ENCODE measurements at regions not wholly inside any gene's neighbourhood (a gene's known extent, or its start where the extent isn't known, plus 50 kb on each side); places are given as distances from the start of the nearest gene placed in this dataset.
A peak's percentile ranks its signal among the peaks of the same experiment; 100 is the strongest.

- Histone ChIP-seq H3K4me3 (no peak overlapping the region), H3K4me2 (no peak overlapping the region), H2AFZ (no peak overlapping the region), H3K36me3 (replicated peaks; ENCODE audit: insufficient read depth, low read depth) (no peaks in the 10 kb centered on the region), H3K27me3 (no peaks in the 10 kb centered on the region), H3K4me1 (ENCODE audit: insufficient read depth) (peaks cover 43% of the 10 kb centered on the region), H3K27ac (peak overlapping the region; percentile 85), H3K79me2 (peaks cover 71% of the 10 kb centered on the region), H3K9me2 (replicated peaks; ENCODE audit: insufficient read depth) (no peaks in the 10 kb centered on the region), H3K9me3 (ENCODE audit: low read depth) (no peaks in the 10 kb centered on the region), H4K20me1 (ENCODE audit: insufficient read depth, poor library complexity, severe bottlenecking) (no peaks in the 10 kb centered on the region)
- WGBS (ENCODE audit: low lambda C conversion rate, missing lambda C conversion rate): 95% methylated on average over 3 of the region's 3 CpGs
- TF ChIP-seq EZH2 (IDR thresholded peaks at IDR 0.05; ENCODE audit: borderline replicate concordance) (no peak), EZH2phosphoT487 (IDR thresholded peaks at IDR 0.05; ENCODE audit: low read depth, severe bottlenecking, unreplicated experiment) (no peak)
- TF ChIP-seq, protein P1, sequence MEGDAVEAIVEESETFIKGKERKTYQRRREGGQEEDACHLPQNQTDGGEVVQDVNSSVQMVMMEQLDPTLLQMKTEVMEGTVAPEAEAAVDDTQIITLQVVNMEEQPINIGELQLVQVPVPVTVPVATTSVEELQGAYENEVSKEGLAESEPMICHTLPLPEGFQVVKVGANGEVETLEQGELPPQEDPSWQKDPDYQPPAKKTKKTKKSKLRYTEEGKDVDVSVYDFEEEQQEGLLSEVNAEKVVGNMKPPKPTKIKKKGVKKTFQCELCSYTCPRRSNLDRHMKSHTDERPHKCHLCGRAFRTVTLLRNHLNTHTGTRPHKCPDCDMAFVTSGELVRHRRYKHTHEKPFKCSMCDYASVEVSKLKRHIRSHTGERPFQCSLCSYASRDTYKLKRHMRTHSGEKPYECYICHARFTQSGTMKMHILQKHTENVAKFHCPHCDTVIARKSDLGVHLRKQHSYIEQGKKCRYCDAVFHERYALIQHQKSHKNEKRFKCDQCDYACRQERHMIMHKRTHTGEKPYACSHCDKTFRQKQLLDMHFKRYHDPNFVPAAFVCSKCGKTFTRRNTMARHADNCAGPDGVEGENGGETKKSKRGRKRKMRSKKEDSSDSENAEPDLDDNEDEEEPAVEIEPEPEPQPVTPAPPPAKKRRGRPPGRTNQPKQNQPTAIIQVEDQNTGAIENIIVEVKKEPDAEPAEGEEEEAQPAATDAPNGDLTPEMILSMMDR (IDR thresholded peaks at IDR 0.05; ENCODE audit: poor library complexity): no peak
- no peak for DNase-seq (ENCODE audit: low spot score)
Observed at GRCh38 chr3:42035007-42035406, 56.1 kb upstream of the TRAK1 start.

DNA sequence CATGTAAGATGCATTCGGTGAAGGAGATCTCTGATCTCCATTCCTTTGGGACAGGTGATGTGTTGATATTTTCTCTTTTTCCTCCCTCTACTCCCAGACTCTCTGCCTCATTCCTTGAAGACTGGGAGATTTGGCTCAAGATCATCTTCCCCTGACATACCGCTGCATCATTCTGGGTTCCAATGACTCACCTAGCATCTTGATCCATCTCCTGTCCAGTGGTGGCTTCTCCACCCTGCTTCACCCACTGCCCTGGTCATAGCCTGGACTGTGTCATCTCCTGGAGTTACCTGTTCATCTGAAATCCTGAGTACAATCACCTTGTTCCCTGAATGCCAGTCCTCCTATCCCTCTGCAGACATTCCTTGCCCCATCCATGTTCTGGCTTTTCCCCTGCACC, 57.4 kb upstream of the TRAK1 start:
- Histone ChIP-seq H3K9me2 (replicated peaks; ENCODE audit: insufficient read depth) (no peaks in the 10 kb centered on the region), H2AFZ (no peak overlapping the region), H3K4me2 (no peak overlapping the region), H3K36me3 (replicated peaks; ENCODE audit: insufficient read depth, low read depth) (no peaks in the 10 kb centered on the region), H3K9me3 (ENCODE audit: low read depth) (no peaks in the 10 kb centered on the region), H3K4me3 (no peak overlapping the region), H3K79me2 (peaks cover 71% of the 10 kb centered on the region), H4K20me1 (ENCODE audit: insufficient read depth, poor library complexity, severe bottlenecking) (no peaks in the 10 kb centered on the region), H3K27me3 (no peaks in the 10 kb centered on the region), H3K27ac (peak overlapping the region; percentile 61), H3K4me1 (ENCODE audit: insufficient read depth) (peaks cover 43% of the 10 kb centered on the region)
- 98% methylated on average over 2 of the region's 2 CpGs for WGBS (ENCODE audit: low lambda C conversion rate, missing lambda C conversion rate)
- TF ChIP-seq EZH2phosphoT487 (IDR thresholded peaks at IDR 0.05; ENCODE audit: low read depth, severe bottlenecking, unreplicated experiment) (no peak), EZH2 (IDR thresholded peaks at IDR 0.05; ENCODE audit: borderline replicate concordance) (no peak)
- TF ChIP-seq, protein P1 (IDR thresholded peaks at IDR 0.05; ENCODE audit: poor library complexity): no peak
- no peak for DNase-seq (ENCODE audit: low spot score)

- WGBS (ENCODE audit: low lambda C conversion rate, missing lambda C conversion rate): 48% methylated on average over 15 of the region's 15 CpGs
- H3K4me1 ChIP-seq (ENCODE audit: insufficient read depth): peaks cover 43% of the 10 kb centered on the region
- no peaks in the 10 kb centered on the region for H3K27me3 ChIP-seq
- H3K27ac ChIP-seq: peak overlapping the region; percentile 61
- no peaks in the 10 kb centered on the region for H4K20me1 ChIP-seq (ENCODE audit: insufficient read depth, poor library complexity, severe bottlenecking)
- TF ChIP-seq, protein P1 (IDR thresholded peaks at IDR 0.05; ENCODE audit: poor library complexity): no peak
- no peak for TF ChIP-seq EZH2phosphoT487 (IDR thresholded peaks at IDR 0.05; ENCODE audit: low read depth, severe bottlenecking, unreplicated experiment)
- TF ChIP-seq EZH2 (IDR thresholded peaks at IDR 0.05; ENCODE audit: borderline replicate concordance): no peak
- DNase-seq (ENCODE audit: low spot score): peak; percentile 60
- H3K9me3 ChIP-seq (ENCODE audit: low read depth): no peaks in the 10 kb centered on the region
- H3K4me2 ChIP-seq: peak overlapping the region; percentile 40
- no peaks in the 10 kb centered on the region for H3K36me3 ChIP-seq (replicated peaks; ENCODE audit: insufficient read depth, low read depth)
- H3K79me2 ChIP-seq: peaks cover 73% of the 10 kb centered on the region
- no peak overlapping the region for H2AFZ ChIP-seq
- H3K4me3 ChIP-seq: no peak overlapping the region
- H3K9me2 ChIP-seq (replicated peaks; ENCODE audit: insufficient read depth): no peaks in the 10 kb centered on the region
Observed at GRCh38 chr3:42032693-42033349, 58.3 kb upstream of the TRAK1 start.

All from hepatocyte (in vitro differentiated cells).